ENCODE measurements at regions not wholly inside any gene's neighbourhood (a gene's known extent, or its start where the extent isn't known, plus 50 kb on each side); places are given as distances from the start of the nearest gene placed in this dataset.

DNA sequence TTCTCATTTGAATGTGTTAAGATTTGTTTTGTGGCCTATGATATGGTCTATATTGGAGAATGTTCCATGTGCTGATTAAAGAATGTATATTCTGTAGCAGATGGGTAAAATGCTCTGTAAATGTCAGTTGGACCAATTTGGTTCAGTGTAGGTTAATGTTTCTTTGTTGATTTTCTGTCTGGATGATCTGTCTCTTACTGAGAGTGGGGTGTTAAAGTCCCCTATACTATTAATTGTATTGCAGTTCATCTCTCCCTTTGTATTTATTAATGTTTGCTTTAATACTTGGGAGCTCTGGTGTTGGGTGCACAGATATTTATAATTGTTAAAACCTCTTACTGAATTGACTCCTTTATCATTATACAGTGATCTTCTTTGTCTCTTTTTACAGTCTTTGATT is 584.5 kb downstream of the NUF2 start:
- no peak for TF ChIP-seq GATA3 (IDR thresholded peaks at IDR 0.05; ENCODE audit: low read depth, low read length)
- no peak for TF ChIP-seq GATA2 (IDR thresholded peaks at IDR 0.05; ENCODE audit: low read depth, low read length)

DNA sequence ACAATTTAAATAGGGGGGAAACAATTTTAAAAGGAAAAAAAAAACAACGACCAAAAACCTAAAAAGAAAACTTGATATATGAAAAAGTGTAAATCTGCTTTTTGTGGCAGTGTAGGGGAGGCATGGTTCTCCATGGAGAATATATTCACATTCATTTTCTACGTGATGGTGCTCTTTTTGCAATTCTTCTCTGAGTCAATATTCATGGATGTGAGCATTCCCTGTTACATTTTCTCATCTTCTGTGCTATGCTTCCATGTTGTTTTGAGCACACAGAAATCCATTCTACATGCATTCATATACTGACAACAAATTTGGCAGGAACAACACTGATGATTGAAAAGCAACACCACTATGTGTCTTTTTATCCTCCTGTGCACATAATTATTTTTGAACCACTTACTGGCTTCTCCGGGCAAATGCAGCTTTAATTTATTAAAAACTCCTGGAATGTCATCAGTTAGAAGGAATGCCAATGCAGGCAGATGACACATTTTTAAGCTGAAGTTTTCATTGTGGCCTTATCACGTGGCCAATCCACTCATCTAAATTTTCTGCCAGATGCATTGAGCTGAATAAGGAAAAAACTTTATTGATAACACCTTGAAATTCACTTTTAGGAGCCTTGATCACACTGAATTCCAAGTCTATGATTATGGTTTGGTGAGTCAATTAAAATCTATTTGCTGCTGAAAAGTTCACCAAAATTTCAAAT is 590.6 kb downstream of the NUF2 start:
- TF ChIP-seq GATA3 (IDR thresholded peaks at IDR 0.05; ENCODE audit: low read depth, low read length) (no peak), GATA2 (IDR thresholded peaks at IDR 0.05; ENCODE audit: low read depth, low read length) (no peak)

DNA sequence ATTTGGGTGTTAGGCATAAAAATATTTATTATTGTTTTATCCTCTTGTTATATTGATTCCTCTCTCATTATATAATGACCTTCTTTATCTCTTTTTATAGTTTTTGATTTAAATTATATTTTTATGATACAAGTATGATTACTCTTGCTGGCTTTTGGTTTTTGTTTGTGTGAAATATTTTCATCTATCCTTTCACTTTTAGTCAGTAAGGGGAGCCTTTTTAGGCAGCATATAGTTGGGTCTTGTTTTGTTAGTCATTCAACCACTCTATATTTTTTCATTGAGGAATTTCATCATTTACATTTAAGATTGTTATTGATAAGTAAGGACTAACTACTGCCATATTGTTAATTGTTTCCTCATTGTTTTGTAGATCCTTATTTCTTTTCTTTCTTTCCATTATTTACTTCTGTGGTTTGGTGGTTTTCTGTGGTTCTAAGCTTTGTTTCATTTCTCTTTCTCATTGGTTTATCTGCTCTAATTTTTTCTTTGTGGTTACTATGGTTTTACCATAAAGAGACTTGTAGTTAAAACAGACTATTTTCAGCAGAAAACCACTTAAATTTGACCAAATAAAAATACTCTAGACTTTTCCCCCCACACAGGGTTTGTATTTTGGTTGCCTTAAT is 593.1 kb downstream of the NUF2 start:
- no peak for TF ChIP-seq GATA3 (IDR thresholded peaks at IDR 0.05; ENCODE audit: low read depth, low read length)
- no peak for TF ChIP-seq GATA2 (IDR thresholded peaks at IDR 0.05; ENCODE audit: low read depth, low read length)

- TF ChIP-seq GATA3 (IDR thresholded peaks at IDR 0.05; ENCODE audit: low read depth, low read length) (no peak), GATA2 (IDR thresholded peaks at IDR 0.05; ENCODE audit: low read depth, low read length) (no peak)
Measured at GRCh38 chr1:163922743-163923201, 601.0 kb downstream of the NUF2 start.

DNA sequence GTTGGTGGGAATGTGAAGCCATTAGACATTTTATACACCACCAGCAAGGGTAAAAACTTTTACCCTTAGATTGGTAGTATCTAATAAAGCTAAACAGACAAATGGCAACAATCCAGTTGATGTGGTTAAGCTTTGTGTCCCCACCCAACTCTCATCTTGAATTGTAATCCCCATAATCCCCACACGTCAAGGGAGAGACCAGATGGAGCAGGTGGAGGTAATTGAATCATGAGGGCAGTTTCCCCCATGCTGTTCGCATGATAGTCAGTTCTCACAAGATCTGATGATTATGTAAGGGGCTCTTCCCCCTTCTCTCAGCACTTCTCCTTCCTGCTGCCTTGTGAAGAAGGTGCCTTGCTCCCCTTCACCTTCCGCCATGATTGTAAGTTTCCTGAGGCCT is 602.3 kb downstream of the NUF2 start:
- TF ChIP-seq GATA2 (IDR thresholded peaks at IDR 0.05; ENCODE audit: low read depth, low read length) (no peak), GATA3 (IDR thresholded peaks at IDR 0.05; ENCODE audit: low read depth, low read length) (no peak)

DNA sequence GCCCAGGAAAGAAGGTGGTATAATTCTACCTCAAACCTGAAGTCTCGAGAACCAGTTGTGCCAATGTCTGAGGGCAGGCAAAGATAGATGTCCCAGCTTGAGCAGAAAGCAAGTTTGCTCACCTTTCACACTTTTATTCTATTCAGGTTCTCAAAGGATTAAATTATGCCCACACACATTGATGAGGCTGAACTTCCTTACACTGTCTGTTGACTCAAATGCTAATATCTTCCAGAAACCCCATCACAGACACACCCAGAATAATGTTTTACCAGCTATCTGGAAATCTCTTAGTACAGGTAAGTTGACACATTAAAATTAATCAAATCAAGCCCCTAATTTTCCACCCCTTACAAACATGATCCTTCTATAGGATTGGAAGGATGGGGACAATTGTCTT is 605.7 kb downstream of the NUF2 start:
- TF ChIP-seq GATA3 (IDR thresholded peaks at IDR 0.05; ENCODE audit: low read depth, low read length) (no peak), GATA2 (IDR thresholded peaks at IDR 0.05; ENCODE audit: low read depth, low read length) (no peak)

- TF ChIP-seq GATA2 (IDR thresholded peaks at IDR 0.05; ENCODE audit: low read depth, low read length) (no peak), GATA3 (IDR thresholded peaks at IDR 0.05; ENCODE audit: low read depth, low read length) (no peak)
Measured at GRCh38 chr1:163928069-163928468, 606.3 kb downstream of the NUF2 start.

DNA sequence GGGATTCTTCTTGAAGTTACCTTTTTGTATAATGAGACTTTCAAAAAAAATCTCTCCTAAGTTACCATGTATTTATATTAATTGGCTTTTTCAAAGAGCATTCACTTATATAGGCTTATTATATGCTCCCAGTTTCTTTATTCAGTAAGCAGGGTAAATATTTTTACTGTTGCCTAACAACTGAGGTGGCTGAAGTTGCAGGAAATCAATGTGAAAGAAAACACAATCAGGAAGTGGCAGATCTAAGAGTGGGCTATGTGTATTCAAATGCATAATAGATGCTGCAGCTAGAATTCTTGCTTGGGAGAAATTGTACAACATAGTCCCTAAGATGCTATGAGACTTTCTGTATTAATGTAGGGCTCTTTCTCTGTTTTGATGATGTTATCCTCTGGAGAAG is 606.9 kb downstream of the NUF2 start:
- no peak for TF ChIP-seq GATA2 (IDR thresholded peaks at IDR 0.05; ENCODE audit: low read depth, low read length)
- TF ChIP-seq GATA3 (IDR thresholded peaks at IDR 0.05; ENCODE audit: low read depth, low read length) = no peak

GRCh38 chr1:163932901-163933300 is 611.1 kb downstream of the NUF2 start:
- TF ChIP-seq GATA2 (IDR thresholded peaks at IDR 0.05; ENCODE audit: low read depth, low read length) = no peak
- TF ChIP-seq GATA3 (IDR thresholded peaks at IDR 0.05; ENCODE audit: low read depth, low read length) = no peak

DNA sequence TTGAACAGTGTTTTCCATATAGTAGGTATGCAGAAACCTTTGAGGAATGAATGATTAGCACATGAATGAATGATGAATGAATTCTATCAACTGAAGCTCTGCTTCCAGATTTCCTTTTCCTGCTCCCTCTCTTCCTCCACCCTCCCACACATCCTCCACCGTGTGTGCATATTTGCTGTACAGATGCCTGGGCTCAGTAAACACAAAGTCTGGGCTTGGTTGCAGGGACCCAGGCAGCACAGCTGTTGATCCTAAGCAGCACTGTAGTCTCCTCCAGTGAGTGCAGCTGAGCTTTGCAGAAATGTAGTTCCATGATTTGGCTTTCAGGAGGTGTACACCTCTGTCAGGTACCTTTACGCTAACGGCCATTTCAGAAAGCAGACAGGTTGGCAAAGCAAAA is 611.7 kb downstream of the NUF2 start:
- no peak for TF ChIP-seq GATA3 (IDR thresholded peaks at IDR 0.05; ENCODE audit: low read depth, low read length)
- no peak for TF ChIP-seq GATA2 (IDR thresholded peaks at IDR 0.05; ENCODE audit: low read depth, low read length)

DNA sequence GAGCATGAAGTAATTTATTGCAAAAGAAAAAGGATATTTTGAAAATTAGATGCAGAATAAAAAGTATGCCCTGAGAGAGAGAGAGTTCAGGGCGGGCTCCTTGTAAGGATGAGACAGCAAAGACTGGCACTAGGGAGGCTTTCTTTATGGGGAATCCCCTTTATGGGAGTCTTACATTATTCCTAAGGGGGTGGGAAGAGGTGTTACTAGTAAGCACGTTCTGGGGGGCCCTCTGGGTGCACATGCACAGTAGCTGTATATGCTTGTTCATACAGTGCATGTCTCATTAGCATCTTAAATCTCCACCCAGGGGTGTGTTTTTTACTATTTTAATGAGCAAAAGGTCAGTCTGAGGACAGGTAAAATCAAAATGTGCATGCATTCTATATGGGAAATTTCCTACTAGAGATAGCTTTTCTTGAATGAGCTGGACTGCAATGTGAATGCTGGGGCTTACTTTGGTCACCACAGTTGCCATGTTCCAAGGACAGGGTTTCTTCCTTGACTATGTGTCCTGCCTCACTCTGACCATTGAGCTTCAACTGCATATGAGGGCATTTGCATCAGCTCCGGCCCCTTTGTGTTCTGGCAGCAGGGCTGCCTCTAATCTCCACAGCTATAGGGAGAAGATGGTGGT is 614.1 kb downstream of the NUF2 start:
- TF ChIP-seq GATA2 (IDR thresholded peaks at IDR 0.05; ENCODE audit: low read depth, low read length) = no peak
- no peak for TF ChIP-seq GATA3 (IDR thresholded peaks at IDR 0.05; ENCODE audit: low read depth, low read length)

DNA sequence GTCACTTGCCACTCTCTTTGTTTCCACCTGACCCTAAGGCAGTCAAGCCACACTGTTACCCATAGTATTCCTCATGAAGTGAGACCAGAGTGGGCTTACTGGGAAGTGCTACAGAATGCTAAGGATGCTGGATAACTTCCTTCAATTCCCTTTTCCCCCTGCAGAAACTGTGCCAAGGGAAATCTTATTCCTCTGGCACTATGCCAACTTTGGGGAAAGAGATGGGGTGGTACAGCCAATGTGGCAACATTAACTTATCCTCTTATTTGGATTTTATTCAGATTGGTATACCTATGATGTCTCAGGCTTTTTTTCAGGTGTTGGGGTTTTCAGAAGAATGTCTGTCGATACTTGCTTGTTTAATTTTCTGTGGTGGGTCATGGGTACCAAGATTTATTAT is 599.4 kb upstream of the PBX1 start:
- no peak for TF ChIP-seq GATA2 (IDR thresholded peaks at IDR 0.05; ENCODE audit: low read depth, low read length)
- TF ChIP-seq GATA3 (IDR thresholded peaks at IDR 0.05; ENCODE audit: low read depth, low read length) = no peak

DNA sequence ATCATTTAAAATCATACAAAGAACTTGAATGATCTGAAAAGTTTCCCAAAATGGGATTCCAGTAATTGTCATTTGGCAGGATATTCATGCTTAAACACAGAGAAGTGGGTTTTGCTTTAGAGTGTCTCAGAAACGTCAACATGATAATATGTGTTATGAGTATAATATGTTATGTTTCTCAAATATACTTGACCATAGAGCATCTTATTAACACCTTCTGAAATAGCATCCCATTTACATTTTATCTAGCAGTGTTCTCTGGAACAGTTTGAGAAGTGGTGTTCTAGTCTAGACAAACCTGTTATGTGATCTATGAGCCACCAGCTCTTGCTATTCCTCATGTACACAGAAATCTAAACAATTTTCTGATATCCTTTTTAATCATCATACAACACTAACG is 588.8 kb upstream of the PBX1 start:
- TF ChIP-seq GATA3 (IDR thresholded peaks at IDR 0.05; ENCODE audit: low read depth, low read length) (no peak), GATA2 (IDR thresholded peaks at IDR 0.05; ENCODE audit: low read depth, low read length) (no peak)

DNA sequence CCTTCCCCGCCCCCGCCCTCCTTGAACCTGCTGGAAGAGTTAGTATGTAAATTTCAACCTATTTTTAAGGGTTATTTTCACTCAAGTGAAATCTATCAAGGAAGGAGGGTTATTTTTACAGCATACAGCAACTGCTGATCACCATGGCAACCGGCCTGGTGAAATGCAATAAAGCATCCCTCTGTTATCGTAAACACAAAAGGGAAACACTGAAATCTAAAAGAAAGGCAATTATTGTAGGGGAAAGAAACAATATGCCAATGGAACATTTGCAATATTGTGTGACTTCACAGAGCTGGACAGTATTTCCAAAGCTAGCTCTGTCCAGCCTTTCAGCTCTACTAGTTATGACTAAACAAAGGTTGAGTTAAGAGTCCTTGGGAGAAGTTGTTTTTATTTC is 588.3 kb upstream of the PBX1 start:
- no peak for TF ChIP-seq GATA2 (IDR thresholded peaks at IDR 0.05; ENCODE audit: low read depth, low read length)
- no peak for TF ChIP-seq GATA3 (IDR thresholded peaks at IDR 0.05; ENCODE audit: low read depth, low read length)

- no peak for TF ChIP-seq GATA2 (IDR thresholded peaks at IDR 0.05; ENCODE audit: low read depth, low read length)
- no peak for TF ChIP-seq GATA3 (IDR thresholded peaks at IDR 0.05; ENCODE audit: low read depth, low read length)
Measured at GRCh38 chr1:163973586-163973985, 585.4 kb upstream of the PBX1 start.
